ENCODE measurements at regions not wholly inside any gene's neighbourhood (a gene's known extent, or its start where the extent isn't known, plus 50 kb on each side); places are given as distances from the start of the nearest gene placed in this dataset.

GRCh38 chr2:176845718-176846117 is 366.9 kb upstream of the HNRNPA3 start:
- Histone ChIP-seq H3K27ac (no peak overlapping the region), H3K4me1 (no peaks in the 10 kb centered on the region), H3K4me3 (no peak overlapping the region), H3K36me3 (no peaks in the 10 kb centered on the region), H3K9me3 (no peaks in the 10 kb centered on the region), H3K27me3 (no peaks in the 10 kb centered on the region)
- DNase-seq = no peak
- no peak for ATAC-seq
- TF ChIP-seq, protein P1, sequence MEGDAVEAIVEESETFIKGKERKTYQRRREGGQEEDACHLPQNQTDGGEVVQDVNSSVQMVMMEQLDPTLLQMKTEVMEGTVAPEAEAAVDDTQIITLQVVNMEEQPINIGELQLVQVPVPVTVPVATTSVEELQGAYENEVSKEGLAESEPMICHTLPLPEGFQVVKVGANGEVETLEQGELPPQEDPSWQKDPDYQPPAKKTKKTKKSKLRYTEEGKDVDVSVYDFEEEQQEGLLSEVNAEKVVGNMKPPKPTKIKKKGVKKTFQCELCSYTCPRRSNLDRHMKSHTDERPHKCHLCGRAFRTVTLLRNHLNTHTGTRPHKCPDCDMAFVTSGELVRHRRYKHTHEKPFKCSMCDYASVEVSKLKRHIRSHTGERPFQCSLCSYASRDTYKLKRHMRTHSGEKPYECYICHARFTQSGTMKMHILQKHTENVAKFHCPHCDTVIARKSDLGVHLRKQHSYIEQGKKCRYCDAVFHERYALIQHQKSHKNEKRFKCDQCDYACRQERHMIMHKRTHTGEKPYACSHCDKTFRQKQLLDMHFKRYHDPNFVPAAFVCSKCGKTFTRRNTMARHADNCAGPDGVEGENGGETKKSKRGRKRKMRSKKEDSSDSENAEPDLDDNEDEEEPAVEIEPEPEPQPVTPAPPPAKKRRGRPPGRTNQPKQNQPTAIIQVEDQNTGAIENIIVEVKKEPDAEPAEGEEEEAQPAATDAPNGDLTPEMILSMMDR (IDR thresholded peaks at IDR 0.05) = no peak
- intact Hi-C loops (cut with DNase I) = no loop called here

DNA sequence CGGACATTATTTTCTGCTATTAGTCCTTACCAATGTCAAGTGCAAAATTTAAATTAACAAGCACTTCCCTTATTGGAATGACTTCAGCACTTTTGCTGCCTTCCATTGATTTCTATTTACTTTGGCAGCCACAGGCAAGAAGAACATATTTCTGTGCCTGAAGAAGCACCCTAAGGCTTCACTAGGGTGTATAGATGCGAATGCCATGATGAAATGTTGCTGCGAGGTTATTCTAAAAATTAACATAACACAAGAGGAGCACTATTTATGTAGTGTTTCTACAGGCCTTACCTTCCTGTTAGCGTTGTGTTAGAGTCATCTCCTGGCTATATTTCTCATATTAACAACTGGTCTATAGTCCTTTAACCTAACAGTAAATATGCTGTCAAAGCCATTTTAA is 365.0 kb upstream of the HNRNPA3 start:
- H3K27me3 ChIP-seq = no peaks in the 10 kb centered on the region
- TF ChIP-seq, protein P1 (IDR thresholded peaks at IDR 0.05) = no peak
- DNase-seq = no peak
- no peaks in the 10 kb centered on the region for H3K9me3 ChIP-seq
- H3K4me1 ChIP-seq = no peaks in the 10 kb centered on the region
- no peaks in the 10 kb centered on the region for H3K36me3 ChIP-seq
- intact Hi-C loops (cut with DNase I) = no loop called here
- no peak for ATAC-seq
- no peak overlapping the region for H3K4me3 ChIP-seq
- no peak overlapping the region for H3K27ac ChIP-seq

GRCh38 chr2:176848844-176849243 is 363.8 kb upstream of the HNRNPA3 start:
- Histone ChIP-seq H3K9me3 (no peaks in the 10 kb centered on the region), H3K27ac (no peak overlapping the region), H3K4me3 (no peak overlapping the region), H3K27me3 (no peaks in the 10 kb centered on the region), H3K4me1 (no peaks in the 10 kb centered on the region), H3K36me3 (no peaks in the 10 kb centered on the region)
- TF ChIP-seq, protein P1 (IDR thresholded peaks at IDR 0.05) = no peak
- ATAC-seq (no peak), DNase-seq (no peak)
- intact Hi-C loops (cut with DNase I) = no loop called here

DNA sequence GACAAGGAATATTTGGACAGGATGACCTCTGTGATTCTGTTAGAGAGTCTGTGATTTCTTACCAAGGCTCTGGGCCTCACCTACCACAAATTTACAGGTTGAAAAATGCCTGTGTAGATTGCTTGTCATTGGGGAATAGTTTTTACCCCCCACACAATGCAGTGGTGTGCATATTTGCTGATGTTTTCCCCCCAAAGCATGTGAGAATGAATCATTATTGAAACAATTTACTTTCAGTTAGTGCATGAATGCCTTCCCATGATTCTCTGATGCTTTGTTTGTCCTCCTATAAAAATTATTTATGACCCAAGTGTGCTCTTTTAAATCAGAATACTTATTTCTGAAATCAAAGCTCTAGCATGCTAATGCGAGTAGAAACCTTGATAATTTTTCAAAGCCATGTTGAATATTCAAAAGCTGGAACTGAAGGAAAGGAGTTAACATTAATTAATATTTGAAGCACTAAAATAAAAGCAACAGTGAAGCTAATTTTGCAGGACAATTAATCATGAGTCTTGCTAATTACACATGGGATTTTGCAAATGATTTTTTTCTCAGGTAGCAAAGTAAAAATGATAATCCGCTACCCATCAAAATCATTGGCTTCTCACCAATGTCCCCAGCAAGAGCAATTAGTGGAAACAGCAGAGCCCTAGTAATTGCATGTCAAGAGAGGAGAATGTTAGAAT is 361.2 kb upstream of the HNRNPA3 start:
- TF ChIP-seq, protein P1 (IDR thresholded peaks at IDR 0.05) = no peak
- Histone ChIP-seq H3K27ac (no peak overlapping the region), H3K4me1 (no peaks in the 10 kb centered on the region), H3K27me3 (no peaks in the 10 kb centered on the region), H3K36me3 (no peaks in the 10 kb centered on the region), H3K9me3 (no peaks in the 10 kb centered on the region), H3K4me3 (no peak overlapping the region)
- intact Hi-C loops (cut with DNase I) = no loop called here
- DNase-seq = no peak
- ATAC-seq = no peak

- ATAC-seq (no peak), DNase-seq (no peak)
- Histone ChIP-seq H3K4me3 (no peak overlapping the region), H3K27ac (no peak overlapping the region), H3K9me3 (no peaks in the 10 kb centered on the region), H3K36me3 (no peaks in the 10 kb centered on the region), H3K27me3 (no peaks in the 10 kb centered on the region), H3K4me1 (no peaks in the 10 kb centered on the region)
- intact Hi-C loops (cut with DNase I) = no loop called here
- TF ChIP-seq, protein P1 (IDR thresholded peaks at IDR 0.05) = no peak
Observed at GRCh38 chr2:176851889-176852483, 360.6 kb upstream of the HNRNPA3 start.

All from upper lobe of right lung (tissue), 1 donor.